ENCODE measurements at regions not wholly inside any gene's neighbourhood (a gene's known extent, or its start where the extent isn't known, plus 50 kb on each side); places are given as distances from the start of the nearest gene placed in this dataset.

GRCh38 chr6:150761771-150762170 is 103.7 kb upstream of the MTHFD1L start (continued):
- TF ChIP-seq CREB1 (CRISPR knock-in tag; IDR thresholded peaks at IDR 0.05) (no peak), GRHL2 (CRISPR knock-in tag; IDR thresholded peaks at IDR 0.05; ENCODE audit: insufficient replicate concordance, severe bottlenecking) (no peak), ZBTB43 (CRISPR knock-in tag; IDR thresholded peaks at IDR 0.05) (no peak)
- TF ChIP-seq, protein P1, sequence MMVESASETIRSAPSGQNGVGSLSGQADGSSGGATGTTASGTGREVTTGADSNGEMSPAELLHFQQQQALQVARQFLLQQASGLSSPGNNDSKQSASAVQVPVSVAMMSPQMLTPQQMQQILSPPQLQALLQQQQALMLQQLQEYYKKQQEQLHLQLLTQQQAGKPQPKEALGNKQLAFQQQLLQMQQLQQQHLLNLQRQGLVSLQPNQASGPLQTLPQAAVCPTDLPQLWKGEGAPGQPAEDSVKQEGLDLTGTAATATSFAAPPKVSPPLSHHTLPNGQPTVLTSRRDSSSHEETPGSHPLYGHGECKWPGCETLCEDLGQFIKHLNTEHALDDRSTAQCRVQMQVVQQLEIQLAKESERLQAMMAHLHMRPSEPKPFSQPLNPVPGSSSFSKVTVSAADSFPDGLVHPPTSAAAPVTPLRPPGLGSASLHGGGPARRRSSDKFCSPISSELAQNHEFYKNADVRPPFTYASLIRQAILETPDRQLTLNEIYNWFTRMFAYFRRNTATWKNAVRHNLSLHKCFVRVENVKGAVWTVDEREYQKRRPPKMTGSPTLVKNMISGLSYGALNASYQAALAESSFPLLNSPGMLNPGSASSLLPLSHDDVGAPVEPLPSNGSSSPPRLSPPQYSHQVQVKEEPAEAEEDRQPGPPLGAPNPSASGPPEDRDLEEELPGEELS (CRISPR knock-in tag; IDR thresholded peaks at IDR 0.05) = no peak

DNA sequence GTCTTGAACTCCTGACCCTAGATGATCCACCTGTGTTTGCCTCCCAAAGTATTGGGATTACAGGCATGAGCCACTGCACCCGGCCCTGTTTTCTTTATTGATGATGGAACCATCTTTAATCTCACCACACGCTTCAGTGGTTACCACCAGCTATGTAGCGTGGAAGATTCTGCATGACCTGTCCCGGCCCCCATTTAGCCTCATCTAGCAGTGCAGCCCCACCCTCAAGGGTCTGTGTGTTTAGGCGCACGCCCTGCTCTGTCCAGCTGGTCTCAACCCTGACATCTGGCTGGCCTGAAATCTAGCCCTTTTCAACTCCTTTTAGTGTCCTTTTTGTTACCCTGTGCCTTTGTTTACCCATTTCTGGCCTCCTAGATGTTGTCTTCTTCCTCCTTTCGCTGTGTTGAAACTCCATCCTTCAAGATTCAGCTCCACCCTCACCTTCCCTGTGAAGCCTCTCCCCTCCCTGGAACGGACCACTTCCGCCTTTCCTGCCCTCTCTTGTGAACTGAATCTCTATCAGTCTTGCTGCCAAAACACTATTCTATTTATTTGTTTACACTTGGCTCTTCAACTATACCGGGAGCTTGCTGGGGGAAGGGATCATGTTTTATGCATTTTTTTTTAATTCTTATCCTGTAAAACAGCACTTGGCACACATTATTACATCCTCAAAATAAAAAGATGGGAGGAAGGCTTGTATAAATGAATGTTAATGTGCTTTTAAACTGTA is 101.0 kb upstream of the MTHFD1L start:
- Mint-ChIP-seq H3K4me3 (no peak overlapping the region), H3K36me3 (no peaks in the 10 kb centered on the region), H3K4me1 (peaks cover 27% of the 10 kb centered on the region), H3K9me3 (no peaks in the 10 kb centered on the region), H3K27me3 (ENCODE audit: low read depth) (peaks cover 3% of the 10 kb centered on the region; the same call in 1 of the 2 replicates), H3K27ac (no peak overlapping the region)
- TF ChIP-seq, protein P1 (CRISPR knock-in tag; IDR thresholded peaks at IDR 0.05) = no peak
- TF ChIP-seq, protein P2, sequence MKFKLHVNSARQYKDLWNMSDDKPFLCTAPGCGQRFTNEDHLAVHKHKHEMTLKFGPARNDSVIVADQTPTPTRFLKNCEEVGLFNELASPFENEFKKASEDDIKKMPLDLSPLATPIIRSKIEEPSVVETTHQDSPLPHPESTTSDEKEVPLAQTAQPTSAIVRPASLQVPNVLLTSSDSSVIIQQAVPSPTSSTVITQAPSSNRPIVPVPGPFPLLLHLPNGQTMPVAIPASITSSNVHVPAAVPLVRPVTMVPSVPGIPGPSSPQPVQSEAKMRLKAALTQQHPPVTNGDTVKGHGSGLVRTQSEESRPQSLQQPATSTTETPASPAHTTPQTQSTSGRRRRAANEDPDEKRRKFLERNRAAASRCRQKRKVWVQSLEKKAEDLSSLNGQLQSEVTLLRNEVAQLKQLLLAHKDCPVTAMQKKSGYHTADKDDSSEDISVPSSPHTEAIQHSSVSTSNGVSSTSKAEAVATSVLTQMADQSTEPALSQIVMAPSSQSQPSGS (CRISPR knock-in tag; IDR thresholded peaks at IDR 0.05; ENCODE audit: borderline replicate concordance, low read depth) = no peak
- DNase-seq (ENCODE audit: low spot score) = no peak
- no peak for ATAC-seq
- ChIA-PET CTCF (interaction anchor here (0.8 to 1.6 kb wide), 3 partner anchors 51 to 79 kb away, joined by 3 to 5 read pairs (median 3); no protein-coding TSS in a partner anchor), POLR2A (no interaction called here)

DNA sequence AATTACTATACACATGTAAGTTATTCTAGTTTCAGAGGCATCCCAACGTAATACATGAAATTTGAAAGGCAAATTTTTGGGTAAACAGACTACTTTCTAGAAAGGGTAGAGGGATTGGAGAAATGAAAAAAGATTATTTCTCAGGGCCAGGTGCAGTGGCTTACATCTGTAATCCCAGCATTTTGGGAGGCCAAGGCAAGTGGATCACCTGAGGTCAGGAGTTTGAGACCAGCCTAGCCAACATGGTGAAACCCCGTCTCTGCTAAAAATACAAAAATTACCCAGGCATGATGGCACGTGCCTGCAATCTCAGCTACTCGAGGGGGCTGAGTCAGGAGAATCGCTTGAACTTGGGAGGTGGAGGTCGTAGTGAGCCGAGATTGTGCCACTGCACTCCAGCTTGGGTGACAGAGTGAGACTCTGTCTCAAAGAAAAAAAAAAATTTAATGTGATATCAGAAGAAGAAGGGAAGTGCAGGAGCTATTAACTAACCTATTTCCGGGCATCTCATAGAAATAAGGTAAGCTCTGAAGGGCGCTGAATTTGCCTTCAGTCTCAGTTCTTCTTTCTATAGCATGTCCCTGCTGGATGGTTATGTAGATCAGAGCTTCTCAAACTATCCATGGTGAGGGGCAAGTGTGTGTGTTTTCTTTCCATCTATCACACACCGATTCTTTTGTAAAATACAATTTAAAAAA is 100.3 kb upstream of the MTHFD1L start:
- POLR2A ChIA-PET = no interaction called here
- Mint-ChIP-seq H3K4me3 (no peak overlapping the region), H3K9me3 (no peaks in the 10 kb centered on the region), H3K4me1 (peaks cover 27% of the 10 kb centered on the region), H3K27me3 (ENCODE audit: low read depth) (peaks cover 2% of the 10 kb centered on the region; the same call in 1 of the 2 replicates), H3K36me3 (no peaks in the 10 kb centered on the region), H3K27ac (0 out of 2 replicates have a peak overlapping the region, but pooled peaks have one; percentile 9)
- CTCF ChIA-PET = interaction anchor here (0.8 kb wide), 1 partner anchor 50 kb away, joined by 3 read pairs; no protein-coding TSS in a partner anchor
- no peak for TF ChIP-seq PRRX2 (CRISPR knock-in tag; IDR thresholded peaks at IDR 0.05)
- no peak for TF ChIP-seq FOXP1 (CRISPR knock-in tag; IDR thresholded peaks at IDR 0.05; ENCODE audit: borderline replicate concordance)
- no peak for TF ChIP-seq MXD4 (CRISPR knock-in tag; IDR thresholded peaks at IDR 0.05; ENCODE audit: borderline replicate concordance)
- TF ChIP-seq ZNF512 (CRISPR knock-in tag; IDR thresholded peaks at IDR 0.05; ENCODE audit: borderline replicate concordance) = no peak
- TF ChIP-seq CTCF (IDR thresholded peaks at IDR 0.05) = no peak
- TF ChIP-seq CREB1 (CRISPR knock-in tag; IDR thresholded peaks at IDR 0.05) = no peak
- no peak for TF ChIP-seq AFF4 (CRISPR knock-in tag; IDR thresholded peaks at IDR 0.05; ENCODE audit: borderline replicate concordance)
- TF ChIP-seq ZBTB43 (CRISPR knock-in tag; IDR thresholded peaks at IDR 0.05) = no peak
- TF ChIP-seq FOXJ3 (CRISPR knock-in tag; IDR thresholded peaks at IDR 0.05; ENCODE audit: borderline replicate concordance) = no peak
- no peak for ATAC-seq
- no peak for DNase-seq (ENCODE audit: low spot score)
